Keratinocyte (primary cell): ENCODE measurements at regions not wholly inside any gene's neighbourhood (a gene's known extent, or its start where the extent isn't known, plus 50 kb on each side); places are given as distances from the start of the nearest gene placed in this dataset.

Source experiments
- DNase-seq: peaks from one replicate; pipeline ENCODE4 v3.0.0-alpha.2; 2011; ENCODE audit warnings: low read depth, missing footprints, low spot score
- FAIRE-seq: peaks from 2 replicates; lab custom pipeline; 2011; peaks lifted over from hg19 to GRCh38; lab: Jason Lieb, UNC
- H2AFZ ChIP-seq: 2 replicates; pipeline ENCODE4 v1.6.0; 2012; ENCODE audit warnings: low read length, control low read depth, inconsistent platforms; ENCODE audit not compliant: control insufficient read depth
- H3K27ac ChIP-seq: 2 replicates; pipeline ENCODE4 v1.5.1; 2011; ENCODE audit warnings: low read length; ENCODE audit not compliant: control insufficient read depth, insufficient read depth
- H3K27me3 ChIP-seq: 3 replicates; pipeline ENCODE4 v1.6.0; 2011; ENCODE audit warnings: low read length; ENCODE audit not compliant: control insufficient read depth, insufficient read depth; ENCODE audit errors: extremely low read depth
- H3K36me3 ChIP-seq, 2 experiments: 2 replicates in 1 of 2; 3 replicates in 1 of 2; pipeline ENCODE4 v1.5.1; 2011; ENCODE audit warnings: low read length in 2 of 2, mild to moderate bottlenecking in 1 of 2; ENCODE audit not compliant: control insufficient read depth in 2 of 2, insufficient read depth in 2 of 2; ENCODE audit errors: extremely low read depth in 1 of 2
- H3K4me1 ChIP-seq: 3 replicates; pipeline ENCODE4 v1.5.1; 2011; ENCODE audit warnings: low read length; ENCODE audit not compliant: control insufficient read depth, insufficient read depth; ENCODE audit errors: extremely low read depth
- H3K4me2 ChIP-seq: 3 replicates; pipeline ENCODE4 v1.6.0; 2011; ENCODE audit warnings: low read depth, low read length; ENCODE audit not compliant: control insufficient read depth, insufficient read depth; ENCODE audit errors: extremely low read depth
- H3K4me3 ChIP-seq, 3 experiments: fragments of 200-600 bp in 1 of 3; sonication (generic) in 1 of 3; 2 replicates in 2 of 3; 3 replicates in 1 of 3; pipeline ENCODE4 v1.5.1; 2011 to 2016; ENCODE audit warnings: low read length in 3 of 3, mild to moderate bottlenecking in 3 of 3, control low read depth in 2 of 3, inconsistent platforms in 1 of 3, low read depth in 1 of 3, mixed read lengths in 1 of 3, mixed run types in 1 of 3, moderate library complexity in 1 of 3; ENCODE audit not compliant: control insufficient read depth in 2 of 3, insufficient read depth in 2 of 3; ENCODE audit errors: extremely low read depth in 1 of 3
- H3K79me2 ChIP-seq: 2 replicates; pipeline ENCODE4 v1.6.0; 2012; ENCODE audit warnings: low read length; ENCODE audit not compliant: control insufficient read depth, insufficient read depth
- H3K9ac ChIP-seq: 3 replicates; pipeline ENCODE4 v1.6.0; 2011; ENCODE audit warnings: low read length; ENCODE audit not compliant: control insufficient read depth, insufficient read depth; ENCODE audit errors: extremely low read depth
- H3K9me1 ChIP-seq: 3 replicates; pipeline ENCODE4 v1.6.0; 2011; ENCODE audit warnings: low read length; ENCODE audit not compliant: control insufficient read depth, insufficient read depth; ENCODE audit errors: extremely low read depth
- H3K9me3 ChIP-seq: 2 replicates; pipeline ENCODE4 v1.5.1; 2012; ENCODE audit warnings: low read depth, low read length; ENCODE audit not compliant: control insufficient read depth
- H4K20me1 ChIP-seq: 3 replicates; pipeline ENCODE4 v1.6.0; 2011; ENCODE audit warnings: low read length; ENCODE audit not compliant: control insufficient read depth, insufficient read depth; ENCODE audit errors: extremely low read depth
- CTCF ChIP-seq, 3 experiments: IDR thresholded peaks in 1 of 3; conservative IDR thresholded peaks in 1 of 3; optimal IDR thresholded peaks in 1 of 3; 2 replicates in 2 of 3; 3 replicates in 1 of 3; pipeline versions ENCODE3 to v1.5.1; 2011; ENCODE audit warnings: low read length in 3 of 3, mild to moderate bottlenecking in 3 of 3, moderate library complexity in 2 of 3, control low read depth in 1 of 3, inconsistent platforms in 1 of 3; ENCODE audit not compliant: insufficient read depth in 2 of 3; ENCODE audit errors: extremely low read depth in 1 of 3
- EZH2 ChIP-seq: IDR thresholded peaks from one replicate; pipeline ENCODE4 v1.6.1; 2012; ENCODE audit warnings: inconsistent platforms, mild to moderate bottlenecking, low read length, moderate library complexity
- dilution Hi-C: fragments of 300-500 bp; cut with MboI; formaldehyde crosslinking; loops from one replicate; pipeline ENCODE4 v1.7.0; 2020; ENCODE audit warnings: low sequenced_read_pairs; ENCODE audit not compliant: extremely low pct_ligation_motif_present

DNA sequence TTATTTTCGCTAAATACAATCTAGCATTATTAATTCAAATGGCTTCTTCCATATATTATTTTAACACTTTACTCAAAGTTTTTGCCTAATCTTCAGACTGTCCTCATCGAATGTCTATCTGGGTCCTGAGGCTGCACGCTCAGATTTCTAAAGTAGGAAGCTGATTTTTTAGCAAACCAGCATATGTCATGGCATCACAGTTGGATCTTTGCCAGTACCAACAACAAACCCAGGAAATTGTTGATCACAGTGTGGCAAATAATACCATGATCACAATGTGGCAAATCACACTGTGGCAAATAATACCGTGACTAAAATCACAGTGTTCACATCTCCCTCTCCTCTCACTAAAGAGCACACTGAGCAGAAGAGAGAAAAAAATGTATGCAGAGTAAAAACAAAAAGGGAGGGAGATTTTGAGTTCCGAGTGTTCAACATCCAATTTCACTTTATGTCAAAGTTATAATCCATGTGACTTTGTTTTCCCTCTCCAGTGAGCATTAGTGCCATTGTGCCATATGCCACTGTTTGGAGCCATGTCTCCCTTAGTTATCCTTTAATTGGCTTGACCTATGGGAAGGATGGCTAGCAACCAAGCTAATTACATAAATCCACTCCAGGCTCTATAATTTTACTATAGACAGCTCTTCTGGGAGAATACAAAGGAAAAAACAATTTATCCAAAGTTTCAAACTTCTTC is 1059.6 kb downstream of the HACE1 start:
- no peaks in the 10 kb centered on the region for H3K9me1 ChIP-seq
- H3K79me2 ChIP-seq, result no peaks in the 10 kb centered on the region
- no peak overlapping the region for H2AFZ ChIP-seq
- no peaks in the 10 kb centered on the region for H3K27me3 ChIP-seq
- no peak for DNase-seq
- no peak overlapping the region for H3K9ac ChIP-seq
- FAIRE-seq, result no peak
- no peaks in the 10 kb centered on the region for H3K36me3 ChIP-seq
- H3K4me3 ChIP-seq, result no peak overlapping the region
- no peaks in the 10 kb centered on the region for H3K4me1 ChIP-seq
- H3K27ac ChIP-seq, result no peak overlapping the region
- no peaks in the 10 kb centered on the region for H4K20me1 ChIP-seq
- dilution Hi-C loops, result no loop called here
- no peak overlapping the region for H3K4me2 ChIP-seq
- TF ChIP-seq EZH2 (no peak), CTCF (optimal IDR thresholded peaks at IDR 0.05 in 1 of 3, IDR thresholded peaks at IDR 0.05 in 1 of 3, conservative IDR thresholded peaks at IDR 0.05 in 1 of 3; ENCODE audit: extremely low read depth in 1 of 3, insufficient read depth in 2 of 3, low read length in 3 of 3) (no peak)
- no peaks in the 10 kb centered on the region for H3K9me3 ChIP-seq

- DNase-seq (no peak), FAIRE-seq (no peak)
- Histone ChIP-seq H3K27ac (no peak overlapping the region), H3K9me3 (no peaks in the 10 kb centered on the region), H3K4me2 (no peak overlapping the region), H3K27me3 (no peaks in the 10 kb centered on the region), H3K9me1 (no peaks in the 10 kb centered on the region), H3K4me1 (no peaks in the 10 kb centered on the region), H3K79me2 (no peaks in the 10 kb centered on the region), H4K20me1 (no peaks in the 10 kb centered on the region), H3K4me3 (no peak overlapping the region), H3K9ac (no peak overlapping the region), H2AFZ (no peak overlapping the region), H3K36me3 (no peaks in the 10 kb centered on the region)
- TF ChIP-seq EZH2, result no peak
- no peak for TF ChIP-seq CTCF (optimal IDR thresholded peaks at IDR 0.05 in 1 of 3, IDR thresholded peaks at IDR 0.05 in 1 of 3, conservative IDR thresholded peaks at IDR 0.05 in 1 of 3; ENCODE audit: extremely low read depth in 1 of 3, insufficient read depth in 2 of 3, low read length in 3 of 3)
- dilution Hi-C loops, result no loop called here
These were observed 1061.6 kb downstream of the HACE1 start for GRCh38 chr6:103798166-103798565.
